GM23338 (cell line): ENCODE measurements at regions not wholly inside any gene's neighbourhood (a gene's known extent, or its start where the extent isn't known, plus 50 kb on each side); places are given as distances from the start of the nearest gene placed in this dataset.

Experiments used
- CREB1 ChIP-seq: fragments of 250-450 bp; sonication (Bioruptor Pico); IDR thresholded peaks from 2 replicates; pipeline ENCODE4 v1.5.0; 2020; ENCODE audit warnings: low read depth, mild to moderate bottlenecking, moderate library complexity
- CTCF ChIP-seq, 2 experiments: fragments of 200-600 bp in 1 of 2; sonication (generic) in 1 of 2; conservative IDR thresholded peaks; 2 replicates each; pipeline versions ENCODE4 v1.5.1 to v1.6.1; 2016 to 2017; ENCODE audit warnings: antibody characterized with exemption in 2 of 2, low read depth in 2 of 2, mild to moderate bottlenecking in 2 of 2, moderate library complexity in 1 of 2
- EZH2 ChIP-seq: fragments of 200-600 bp; sonication (generic); IDR thresholded peaks from one replicate; pipeline ENCODE4 v1.8.0; 2017; ENCODE audit warnings: antibody characterized with exemption, mild to moderate bottlenecking, low read depth; ENCODE audit not compliant: unreplicated experiment
- EZH2phosphoT487 ChIP-seq: fragments of 200-600 bp; sonication (generic); IDR thresholded peaks from one replicate; pipeline ENCODE4 v1.8.1; 2018; ENCODE audit warnings: antibody characterized with exemption; ENCODE audit not compliant: unreplicated experiment
- JUNB ChIP-seq: IDR thresholded peaks from one replicate; pipeline ENCODE4 v1.6.1; 2016; ENCODE audit warnings: antibody characterized with exemption; ENCODE audit not compliant: unreplicated experiment
- NANOG ChIP-seq: IDR thresholded peaks from 2 replicates; pipeline ENCODE4 v1.6.1; 2016; ENCODE audit warnings: antibody characterized with exemption, borderline replicate concordance
- POLR2AphosphoS5 ChIP-seq: IDR thresholded peaks from 2 replicates; pipeline ENCODE4 v1.6.1; 2016; ENCODE audit warnings: antibody characterized with exemption, low read depth
- ZNF114 ChIP-seq: fragments of 250-450 bp; sonication (Bioruptor Pico); IDR thresholded peaks from 2 replicates; pipeline ENCODE4 v1.5.0; 2020; ENCODE audit warnings: mild to moderate bottlenecking, moderate library complexity
- ZNF331 ChIP-seq: fragments of 250-450 bp; sonication (Bioruptor Pico); IDR thresholded peaks from 2 replicates; pipeline ENCODE4 v1.5.0; 2020; ENCODE audit warnings: low read depth, mild to moderate bottlenecking, moderate library complexity
- TF ChIP-seq, protein P1 (sequence below): IDR thresholded peaks from one replicate; pipeline ENCODE4 v1.6.1; 2018; ENCODE audit warnings: antibody characterized with exemption; ENCODE audit not compliant: unreplicated experiment

- TF ChIP-seq CTCF (conservative IDR thresholded peaks at IDR 0.05; ENCODE audit: low read depth in 2 of 2) (no peak), JUNB (no peak), EZH2 (no peak), CREB1 (CRISPR knock-in tag) (no peak), NANOG (no peak), POLR2AphosphoS5 (no peak), EZH2phosphoT487 (no peak), ZNF114 (CRISPR knock-in tag) (no peak), ZNF331 (no peak)
- TF ChIP-seq, protein P1, sequence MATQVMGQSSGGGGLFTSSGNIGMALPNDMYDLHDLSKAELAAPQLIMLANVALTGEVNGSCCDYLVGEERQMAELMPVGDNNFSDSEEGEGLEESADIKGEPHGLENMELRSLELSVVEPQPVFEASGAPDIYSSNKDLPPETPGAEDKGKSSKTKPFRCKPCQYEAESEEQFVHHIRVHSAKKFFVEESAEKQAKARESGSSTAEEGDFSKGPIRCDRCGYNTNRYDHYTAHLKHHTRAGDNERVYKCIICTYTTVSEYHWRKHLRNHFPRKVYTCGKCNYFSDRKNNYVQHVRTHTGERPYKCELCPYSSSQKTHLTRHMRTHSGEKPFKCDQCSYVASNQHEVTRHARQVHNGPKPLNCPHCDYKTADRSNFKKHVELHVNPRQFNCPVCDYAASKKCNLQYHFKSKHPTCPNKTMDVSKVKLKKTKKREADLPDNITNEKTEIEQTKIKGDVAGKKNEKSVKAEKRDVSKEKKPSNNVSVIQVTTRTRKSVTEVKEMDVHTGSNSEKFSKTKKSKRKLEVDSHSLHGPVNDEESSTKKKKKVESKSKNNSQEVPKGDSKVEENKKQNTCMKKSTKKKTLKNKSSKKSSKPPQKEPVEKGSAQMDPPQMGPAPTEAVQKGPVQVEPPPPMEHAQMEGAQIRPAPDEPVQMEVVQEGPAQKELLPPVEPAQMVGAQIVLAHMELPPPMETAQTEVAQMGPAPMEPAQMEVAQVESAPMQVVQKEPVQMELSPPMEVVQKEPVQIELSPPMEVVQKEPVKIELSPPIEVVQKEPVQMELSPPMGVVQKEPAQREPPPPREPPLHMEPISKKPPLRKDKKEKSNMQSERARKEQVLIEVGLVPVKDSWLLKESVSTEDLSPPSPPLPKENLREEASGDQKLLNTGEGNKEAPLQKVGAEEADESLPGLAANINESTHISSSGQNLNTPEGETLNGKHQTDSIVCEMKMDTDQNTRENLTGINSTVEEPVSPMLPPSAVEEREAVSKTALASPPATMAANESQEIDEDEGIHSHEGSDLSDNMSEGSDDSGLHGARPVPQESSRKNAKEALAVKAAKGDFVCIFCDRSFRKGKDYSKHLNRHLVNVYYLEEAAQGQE: no peak
These were observed 1099.3 kb downstream of the SOCS6 start for GRCh38 chr18:71388148-71388547.
